HG02885 (cell line): ENCODE measurements at regions not wholly inside any gene's neighbourhood (a gene's known extent, or its start where the extent isn't known, plus 50 kb on each side); places are given as distances from the start of the nearest gene placed in this dataset.
"Not testable (repeated sequence)": the region's sequence is repeated elsewhere in the genome, so short reads cannot be mapped to it uniquely, and the experiment has no call there.

Source experiments
- ATAC-seq: cut with Tn5 transposase; IDR thresholded peaks from one replicate; pipeline ENCODE4 v1.9.1; 2021; ENCODE audit warnings: mild to moderate bottlenecking; ENCODE audit not compliant: unreplicated experiment, poor library complexity

DNA sequence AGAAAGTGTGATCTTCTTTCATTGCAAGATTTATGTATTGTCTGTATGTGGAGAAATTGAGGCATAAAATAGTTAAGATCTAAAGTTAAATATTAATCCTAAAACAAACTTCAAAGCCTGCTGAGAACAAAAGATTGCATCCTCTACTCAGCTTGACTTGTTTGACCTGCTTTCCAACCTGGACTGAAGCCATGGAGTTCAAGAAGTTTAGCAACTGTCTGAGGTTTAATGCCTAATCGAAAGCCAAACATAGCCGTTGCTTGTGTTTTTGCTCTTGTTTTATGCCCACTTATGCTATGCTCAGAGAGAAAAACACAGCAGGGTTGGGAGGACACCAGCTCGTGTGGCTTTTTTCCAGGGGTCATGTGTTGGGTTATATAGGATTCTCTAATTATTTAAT is 135.6 kb downstream of the NUFIP1 start:
- ATAC-seq = no peak

- ATAC-seq = no peak
Measured at GRCh38 chr13:44848920-44849676, 140.2 kb downstream of the NUFIP1 start.

DNA sequence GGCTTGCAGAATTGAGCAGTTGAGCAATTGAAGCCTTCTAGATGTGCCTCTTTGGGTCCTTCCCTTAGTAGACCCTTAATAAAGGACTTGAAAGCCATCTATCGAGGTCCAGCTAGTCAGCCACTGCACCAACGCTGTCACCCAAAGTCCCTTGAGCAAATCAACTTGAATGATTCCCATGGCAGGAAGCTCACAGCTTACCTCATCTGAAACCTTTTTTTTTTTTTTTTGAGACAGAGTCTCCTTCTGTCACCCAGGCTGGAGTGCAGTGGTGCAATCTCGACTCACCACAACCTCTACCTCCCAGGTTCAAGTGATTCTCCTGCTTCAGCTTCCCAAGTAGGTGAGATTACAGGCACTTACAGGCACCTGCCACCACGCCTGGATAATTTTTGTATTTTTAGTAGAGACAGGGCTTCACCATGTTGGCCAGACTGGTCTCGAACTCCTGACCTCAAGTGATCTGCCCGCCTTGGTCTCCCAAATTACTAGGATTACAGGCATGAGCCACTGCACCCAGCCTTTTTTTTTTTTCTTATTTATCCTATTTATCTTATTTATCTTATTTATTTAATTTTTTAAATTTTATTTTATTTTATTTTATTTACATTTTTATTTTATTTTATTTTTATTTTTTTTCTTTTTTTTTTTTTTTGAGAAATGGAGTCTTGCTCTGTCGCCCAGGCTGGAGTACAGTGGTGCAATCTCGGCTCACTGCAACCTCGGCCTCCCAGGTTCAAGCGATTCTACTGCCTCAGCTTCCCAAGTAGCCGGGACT is 143.8 kb downstream of the NUFIP1 start:
- not testable (repeated sequence) for ATAC-seq

- ATAC-seq = no peak
Measured at GRCh38 chr13:44844786-44845185, 144.5 kb downstream of the NUFIP1 start.

DNA sequence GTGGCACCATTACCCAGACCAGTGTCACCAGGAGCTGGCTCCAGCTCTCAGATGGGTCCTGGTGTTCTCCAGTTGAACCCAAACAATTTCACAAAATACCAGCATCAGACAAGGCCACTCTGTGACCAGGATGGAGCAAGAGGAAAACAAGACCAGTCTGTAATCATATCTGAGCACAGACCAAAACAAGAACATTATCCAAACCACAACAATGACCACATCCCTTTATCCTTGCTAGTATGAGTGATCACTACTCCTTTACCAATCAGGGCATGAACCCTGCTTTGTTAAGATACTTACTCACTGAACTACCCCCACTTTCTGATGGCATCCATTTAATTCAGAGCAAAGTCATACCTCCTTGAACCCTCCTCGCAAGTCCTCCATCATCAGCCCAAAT is 145.9 kb downstream of the NUFIP1 start:
- ATAC-seq = no peak

- no peak for ATAC-seq
Measured at GRCh38 chr13:44842158-44842557, 147.1 kb downstream of the NUFIP1 start.

- ATAC-seq = no peak
Measured at GRCh38 chr13:44840131-44840530, 149.1 kb downstream of the NUFIP1 start.

DNA sequence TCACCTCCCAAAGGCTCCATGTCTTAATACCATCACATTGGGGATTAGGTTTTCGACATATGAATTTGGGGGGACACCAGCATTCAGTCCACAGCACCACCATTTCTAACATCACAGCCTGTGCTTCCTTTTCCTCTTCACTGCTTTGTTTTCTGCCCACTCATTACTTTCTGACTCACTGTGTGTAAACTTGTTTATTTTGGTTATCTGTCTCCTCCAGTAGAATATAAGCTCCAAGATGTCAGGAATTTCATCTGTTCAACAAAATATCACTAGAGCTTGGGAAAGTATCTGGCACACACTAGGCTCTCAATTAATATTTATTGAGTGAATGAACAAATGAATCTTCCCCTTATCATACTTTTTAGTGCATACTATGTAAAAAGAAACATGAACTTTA is 152.0 kb downstream of the NUFIP1 start:
- ATAC-seq = no peak

DNA sequence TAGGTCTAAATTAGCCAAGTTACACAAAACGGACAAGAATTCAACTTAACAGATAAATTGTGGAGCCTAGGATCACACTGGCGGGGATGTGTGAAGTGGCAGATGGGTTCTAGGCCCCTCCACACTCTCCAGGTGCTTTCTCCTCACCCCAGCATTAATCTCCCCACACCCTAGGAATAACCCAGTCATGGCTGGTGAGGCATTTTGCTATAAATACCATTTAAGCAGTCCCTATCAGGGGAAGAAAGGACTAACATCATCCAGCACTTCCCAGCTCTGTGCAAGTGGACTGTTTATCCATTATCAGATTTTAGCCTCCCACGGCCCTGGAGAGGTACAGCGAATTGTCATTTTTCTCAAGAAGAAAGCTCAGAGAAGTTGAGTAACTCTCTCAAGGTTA is 154.9 kb downstream of the NUFIP1 start:
- ATAC-seq = no peak

GRCh38 chr13:44833626-44834025 is 155.6 kb downstream of the NUFIP1 start:
- ATAC-seq = no peak

GRCh38 chr13:44833139-44833538 is 156.1 kb downstream of the NUFIP1 start:
- no peak for ATAC-seq

DNA sequence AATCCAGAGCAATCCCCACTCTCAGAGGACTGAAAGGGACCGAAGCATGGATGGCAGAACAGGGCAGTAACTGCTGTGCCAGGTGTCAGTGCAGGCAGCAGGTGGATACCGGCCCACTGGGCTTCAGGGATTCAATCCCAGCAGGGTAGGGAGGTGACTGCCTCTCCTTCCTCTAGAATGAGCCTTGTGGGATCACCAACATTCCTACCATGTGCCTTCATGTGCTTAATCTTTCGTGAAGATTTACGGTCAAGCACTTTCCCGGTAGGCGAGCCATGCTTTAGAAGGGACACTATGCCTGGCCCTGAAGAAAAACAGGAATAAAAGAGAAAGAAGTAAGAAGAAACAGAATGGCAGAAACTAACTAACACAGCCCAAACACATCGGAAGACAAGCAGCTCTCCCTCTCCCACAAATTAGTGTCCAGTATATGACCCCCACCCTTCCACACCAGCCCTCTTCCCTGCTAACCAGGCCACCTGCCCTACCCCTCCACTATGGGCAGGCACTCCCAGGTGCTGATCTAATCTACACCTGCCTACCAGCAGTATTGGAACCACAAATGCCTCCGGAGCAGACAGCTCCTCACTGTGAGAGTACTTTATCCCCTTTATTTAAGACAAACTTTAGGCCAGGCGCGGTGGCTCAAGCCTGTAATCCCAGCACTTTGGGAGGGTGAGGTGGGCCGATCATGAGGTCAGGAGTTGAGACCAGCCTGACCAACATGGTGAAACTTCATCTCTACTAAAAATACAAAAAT is 162.5 kb downstream of the NUFIP1 start:
- no peak for ATAC-seq

- ATAC-seq = no peak
Measured at GRCh38 chr13:44825953-44826352, 163.3 kb downstream of the NUFIP1 start.

DNA sequence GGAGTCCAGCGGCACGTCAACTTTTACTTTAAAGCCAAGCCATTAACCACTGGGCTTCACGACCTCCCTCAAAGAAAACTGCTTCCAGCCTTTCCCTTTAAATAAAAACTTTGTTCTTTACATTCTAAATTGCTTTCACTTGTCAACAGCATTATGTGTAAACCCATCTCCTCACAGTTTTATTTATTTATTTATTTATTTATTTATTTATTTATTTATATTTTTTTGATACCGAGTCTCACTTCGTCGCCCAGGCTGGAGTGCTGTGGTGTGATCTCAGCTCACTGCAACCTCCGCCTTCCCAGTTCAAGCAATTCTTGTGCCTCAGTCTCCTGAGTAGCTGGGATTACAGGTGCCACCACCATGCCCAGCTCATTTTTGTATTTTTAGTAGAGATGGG is 165.7 kb downstream of the NUFIP1 start:
- ATAC-seq = not testable (repeated sequence)

DNA sequence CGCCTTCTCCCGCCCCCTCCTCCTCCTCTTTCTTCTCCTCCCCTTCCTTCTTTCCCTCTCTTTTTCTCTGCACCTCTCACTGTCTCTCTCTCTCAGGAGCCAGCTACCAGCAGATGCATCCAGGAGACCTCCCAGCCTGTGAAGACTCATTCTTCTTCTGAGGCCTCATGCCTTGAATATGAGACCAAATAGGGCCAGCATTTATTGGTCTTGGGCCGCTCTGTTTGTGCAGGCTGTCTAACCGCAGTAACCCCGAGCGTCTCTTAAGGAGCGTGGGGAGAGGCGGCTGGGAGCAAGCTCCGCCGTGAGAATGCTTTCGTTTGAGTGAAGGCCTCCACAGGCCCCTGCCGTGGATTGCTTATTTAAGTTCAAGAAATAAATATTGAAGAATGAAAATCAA is 167.0 kb downstream of the NUFIP1 start:
- no peak for ATAC-seq

DNA sequence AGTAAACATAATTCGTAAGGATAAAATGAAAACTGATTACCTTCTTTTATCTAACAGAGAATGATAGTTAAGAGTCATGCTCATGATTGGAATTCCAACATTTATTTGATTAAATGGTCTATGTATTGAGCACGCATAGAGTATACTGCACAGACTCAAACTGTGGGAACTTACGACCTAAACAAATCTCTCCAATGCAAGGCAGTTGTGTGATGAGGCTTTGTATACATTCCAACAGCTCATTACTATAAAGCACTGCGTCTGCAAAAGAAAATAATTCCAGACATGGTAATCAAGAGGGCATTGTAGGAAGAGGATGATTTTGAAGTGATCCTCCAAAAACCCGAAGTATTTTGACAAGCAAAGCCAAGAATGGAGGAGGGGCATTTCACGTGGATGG is 169.5 kb downstream of the NUFIP1 start:
- no peak for ATAC-seq

- ATAC-seq = no peak
Measured at GRCh38 chr13:44819245-44819644, 170.0 kb downstream of the NUFIP1 start.

DNA sequence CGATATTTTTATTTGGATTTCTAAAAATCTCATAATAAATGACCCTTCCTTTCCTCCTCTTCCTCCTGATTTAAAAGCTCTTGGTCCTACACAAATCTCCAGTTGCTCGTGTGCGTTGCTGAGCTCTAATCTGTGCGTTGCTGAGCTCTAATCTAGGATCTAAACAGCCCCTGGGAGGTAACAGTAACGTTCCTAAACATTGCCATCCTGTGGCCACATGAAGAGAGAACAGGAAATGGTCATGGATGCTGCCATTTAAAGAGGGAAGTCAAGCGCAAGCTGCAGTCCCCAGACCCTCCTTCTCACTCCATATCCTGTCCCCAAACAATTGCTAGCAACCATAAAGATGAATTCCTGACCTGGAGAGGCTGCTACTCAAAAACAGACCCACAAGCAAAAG is 170.8 kb downstream of the NUFIP1 start:
- no peak for ATAC-seq

- no peak for ATAC-seq
Measured at GRCh38 chr13:44818016-44818415, 171.3 kb downstream of the NUFIP1 start.

DNA sequence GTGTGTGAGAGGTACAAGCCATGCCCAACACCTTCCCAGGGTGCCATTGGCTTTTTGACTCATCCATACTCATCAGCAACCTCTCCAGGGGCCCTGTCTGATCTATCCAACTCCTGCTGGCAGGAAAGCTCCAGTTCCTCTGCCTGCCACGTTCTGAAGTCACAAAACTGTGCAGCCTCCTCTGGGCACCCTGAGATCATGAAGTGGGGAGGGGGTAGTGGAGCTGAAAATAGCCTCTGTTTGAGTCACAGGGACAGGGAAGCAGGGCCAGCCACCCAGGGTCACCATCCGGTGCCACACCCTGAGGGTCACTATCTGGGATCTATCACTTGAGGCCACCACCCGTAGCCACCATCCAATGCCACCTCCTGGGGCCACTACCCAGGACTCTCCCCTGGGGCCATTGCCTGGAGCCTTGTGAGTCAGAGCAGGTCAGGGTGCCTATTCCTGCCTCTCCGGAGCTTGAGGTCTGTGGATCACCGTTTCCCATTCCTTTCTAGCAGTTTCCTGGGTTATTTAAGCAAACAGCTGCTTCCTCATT is 172.1 kb downstream of the NUFIP1 start:
- no peak for ATAC-seq

DNA sequence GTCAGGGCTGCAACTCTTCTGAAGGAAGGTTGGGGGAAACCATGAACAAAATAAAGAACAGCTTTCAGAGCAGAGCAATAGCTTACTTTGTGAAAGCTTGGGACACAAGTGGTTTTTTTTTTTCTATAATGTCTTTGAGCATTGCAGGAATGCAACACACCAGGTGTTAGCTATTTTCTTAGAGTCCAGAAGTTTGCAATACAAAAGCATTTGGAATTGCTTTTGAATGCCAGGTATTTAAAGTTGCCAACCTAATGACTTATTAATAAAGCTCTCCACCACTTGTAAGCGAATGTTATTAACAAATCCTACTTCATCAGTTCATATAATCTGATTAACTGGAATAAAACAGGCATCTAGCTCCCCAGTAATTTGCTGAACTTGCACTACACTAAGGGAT is 172.6 kb downstream of the NUFIP1 start:
- no peak for ATAC-seq
